EH (cell line): ENCODE measurements at regions not wholly inside any gene's neighbourhood (a gene's known extent, or its start where the extent isn't known, plus 50 kb on each side); places are given as distances from the start of the nearest gene placed in this dataset.
"Not testable (repeated sequence)": the region's sequence is repeated elsewhere in the genome, so short reads cannot be mapped to it uniquely, and the experiment has no call there.

Source experiments
- DNase-seq: peaks from one replicate; pipeline ENCODE4 v3.0.0-alpha.2; 2015; ENCODE audit warnings: low read depth

DNA sequence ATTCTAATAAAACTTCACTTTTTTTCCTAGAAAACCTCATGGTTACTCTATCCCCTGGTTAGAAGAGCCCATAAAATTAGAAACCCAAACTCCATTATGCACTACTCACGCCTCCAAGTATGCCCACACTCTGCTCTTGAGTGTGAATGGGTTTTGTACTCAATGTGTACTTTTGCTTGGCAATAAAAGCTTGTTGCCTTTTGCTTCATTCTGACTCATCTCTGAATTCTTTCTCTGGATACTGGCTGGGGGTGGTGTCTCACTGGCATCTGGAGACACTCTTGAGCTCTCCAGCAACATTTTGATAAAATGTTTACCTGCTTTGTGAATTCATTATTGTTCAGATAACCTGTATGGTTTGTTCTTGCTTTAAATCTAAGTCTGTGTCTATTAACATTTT is 963.3 kb downstream of the TRAM1L1 start:
- DNase-seq, result no peak

DNA sequence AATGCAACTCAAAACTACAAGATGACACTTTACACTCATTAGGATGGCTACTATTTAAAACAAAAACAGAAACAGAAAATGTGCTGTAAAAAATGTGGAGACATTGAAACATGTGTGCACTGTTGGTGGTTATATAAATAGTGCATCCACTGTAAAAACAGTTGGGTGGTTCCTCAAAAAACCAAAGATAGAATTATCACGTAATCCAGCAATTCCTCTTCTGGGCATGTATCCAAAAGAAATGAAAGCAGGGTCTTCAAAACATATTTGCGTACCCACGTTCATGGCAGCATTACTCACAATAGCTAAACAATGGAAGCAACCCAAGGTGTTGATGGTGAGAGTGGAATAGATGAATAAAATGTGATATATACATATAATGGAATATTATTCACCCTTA is 967.2 kb downstream of the TRAM1L1 start:
- no peak for DNase-seq

DNA sequence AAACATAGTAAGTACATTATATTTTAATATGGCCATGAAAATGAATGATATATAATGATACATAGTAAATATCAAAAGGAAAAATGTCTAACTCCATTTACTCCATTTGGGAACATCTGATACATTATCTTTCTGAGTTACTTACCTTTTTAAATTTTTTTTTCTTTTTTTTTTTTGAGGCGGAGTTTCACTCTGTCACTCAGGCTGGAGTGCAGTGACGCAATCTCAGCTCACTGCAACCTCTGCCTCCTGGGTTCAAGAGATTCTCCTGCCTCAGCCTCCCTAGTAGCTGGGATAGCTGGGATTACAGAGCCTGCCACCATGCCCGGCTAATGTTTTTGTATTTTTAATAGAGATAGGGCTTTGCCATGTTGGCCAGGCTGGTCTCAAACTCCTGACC is 972.5 kb downstream of the TRAM1L1 start:
- DNase-seq, result not testable (repeated sequence)

DNA sequence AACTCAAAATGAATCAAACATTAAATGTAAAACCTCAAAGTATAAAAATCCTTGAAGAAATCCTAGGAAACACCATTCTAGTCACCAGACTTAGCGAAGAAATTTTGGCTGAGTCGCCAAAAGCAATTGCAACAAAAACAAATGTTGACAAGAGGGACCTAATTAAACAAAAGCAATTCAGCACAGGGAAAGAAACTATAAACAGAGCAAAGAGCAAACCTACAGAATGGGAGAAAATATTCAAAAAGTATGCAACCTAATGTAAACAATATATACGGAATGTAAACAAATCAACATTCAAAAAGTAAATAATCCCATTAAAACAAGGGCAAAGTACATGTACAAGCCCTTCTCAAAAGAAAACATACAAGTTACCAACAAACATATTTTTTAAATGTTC is 974.7 kb downstream of the TRAM1L1 start:
- no peak for DNase-seq

DNA sequence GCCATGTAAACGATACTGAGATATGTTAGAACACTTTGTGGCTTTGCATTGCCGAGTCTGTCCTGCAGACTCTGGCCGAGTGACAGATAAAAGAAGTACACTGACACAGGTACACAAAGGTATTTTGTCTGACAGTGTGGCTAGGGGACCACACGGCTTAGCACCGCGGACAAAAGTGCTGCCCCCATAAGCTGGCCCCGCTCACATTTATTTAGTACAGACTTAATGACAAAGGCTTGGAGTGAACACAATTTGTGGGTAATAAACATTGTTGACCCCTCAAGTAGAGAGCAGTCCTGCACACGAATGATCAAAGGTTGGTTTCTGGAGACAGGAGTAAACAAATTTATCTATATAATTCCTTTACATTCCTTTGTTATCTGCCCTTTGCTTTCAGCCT is 976.8 kb downstream of the TRAM1L1 start:
- no peak for DNase-seq

DNA sequence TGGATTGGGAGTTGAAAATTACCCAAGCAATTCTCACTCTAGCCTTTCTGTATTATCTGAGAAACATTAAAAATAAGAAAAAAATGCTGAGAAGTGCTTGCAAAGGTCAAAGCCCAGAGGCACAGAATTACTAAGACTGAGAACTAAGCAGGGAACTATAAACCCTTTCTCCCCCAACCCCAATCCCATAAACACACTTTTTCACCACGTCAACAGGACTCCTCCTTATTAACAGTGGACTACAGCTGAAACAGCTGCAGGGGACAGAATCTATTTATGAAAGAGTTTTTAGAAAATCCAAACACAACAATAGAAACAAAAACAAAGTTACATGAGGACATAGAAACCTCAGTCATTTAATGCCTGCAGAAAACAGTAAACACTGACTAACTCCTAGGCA is 984.1 kb downstream of the TRAM1L1 start:
- DNase-seq, result no peak

DNA sequence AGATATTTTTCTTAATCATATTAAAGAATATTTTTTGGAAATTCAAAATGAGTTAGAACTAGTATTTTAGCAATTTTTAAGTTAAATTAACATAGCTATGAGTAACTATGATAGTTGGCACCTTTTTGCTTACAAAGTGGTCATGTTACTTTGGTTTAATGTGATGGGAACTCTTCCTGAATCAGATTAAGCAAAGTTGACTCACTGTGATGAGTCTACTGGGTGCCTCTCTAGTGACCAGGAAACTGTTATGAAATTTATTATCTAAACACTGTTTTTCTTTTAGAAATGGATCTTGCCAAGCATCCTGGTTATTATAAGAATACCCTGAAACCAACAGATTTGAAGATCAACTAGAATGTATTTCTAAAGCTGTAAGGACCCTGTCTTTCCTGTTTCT is 985.8 kb downstream of the TRAM1L1 start:
- DNase-seq, result no peak

DNA sequence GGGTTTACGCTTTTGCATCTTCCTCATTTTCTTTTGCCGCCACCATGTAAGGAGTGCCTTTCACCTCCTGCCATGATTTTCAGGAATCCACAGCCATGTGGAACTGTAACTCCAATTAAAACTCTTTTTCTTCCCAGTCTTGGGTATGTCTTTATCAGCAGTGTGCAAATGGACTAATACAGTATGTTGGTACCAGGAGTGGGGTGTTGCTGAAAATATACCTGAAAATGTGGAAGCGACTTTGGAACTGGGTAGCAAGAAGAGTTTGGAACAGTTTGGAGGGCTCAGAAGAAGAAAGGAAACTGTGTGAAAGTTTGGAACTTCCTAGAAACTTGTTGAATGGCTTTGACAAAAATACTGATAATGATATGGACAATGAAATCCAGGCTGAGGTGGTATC is 983.9 kb upstream of the NDST4 start:
- not testable (repeated sequence) for DNase-seq

DNA sequence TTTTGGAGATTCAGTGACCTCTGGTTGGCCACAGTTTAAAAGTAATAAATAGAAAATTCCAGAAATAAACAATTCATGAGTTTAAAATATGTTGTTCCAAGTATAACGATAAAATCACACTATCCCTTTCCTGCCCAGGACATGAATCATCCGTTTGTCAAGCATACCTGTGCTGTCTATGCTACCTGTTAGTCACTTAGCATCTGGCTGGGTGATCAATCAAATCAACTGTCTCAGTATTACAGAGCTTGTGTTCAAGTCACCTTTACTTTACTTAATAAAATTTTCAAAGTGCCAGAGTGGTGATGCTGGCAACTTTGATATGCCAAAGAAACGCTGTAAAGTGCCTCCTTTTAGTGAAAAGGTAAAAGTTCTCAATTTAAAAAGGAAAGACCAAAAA is 979.5 kb upstream of the NDST4 start:
- no peak for DNase-seq

DNA sequence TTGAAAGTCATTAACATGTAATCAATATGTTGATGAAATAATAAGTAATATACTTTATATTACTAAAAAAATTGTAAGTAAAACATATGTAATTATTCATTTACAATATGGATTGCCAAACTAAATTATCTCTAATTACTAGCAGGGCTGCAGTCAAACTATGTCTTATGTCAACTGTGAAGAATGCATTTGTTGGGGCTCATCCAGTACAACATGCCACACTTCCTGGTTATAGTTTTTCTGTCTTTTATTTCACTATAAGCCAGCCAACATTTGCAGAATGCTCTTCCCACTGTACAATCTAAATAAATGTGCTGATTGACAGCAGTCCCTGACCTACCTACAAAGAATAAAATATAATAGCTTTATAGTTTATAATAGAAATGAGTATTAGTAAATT is 975.4 kb upstream of the NDST4 start:
- no peak for DNase-seq

DNA sequence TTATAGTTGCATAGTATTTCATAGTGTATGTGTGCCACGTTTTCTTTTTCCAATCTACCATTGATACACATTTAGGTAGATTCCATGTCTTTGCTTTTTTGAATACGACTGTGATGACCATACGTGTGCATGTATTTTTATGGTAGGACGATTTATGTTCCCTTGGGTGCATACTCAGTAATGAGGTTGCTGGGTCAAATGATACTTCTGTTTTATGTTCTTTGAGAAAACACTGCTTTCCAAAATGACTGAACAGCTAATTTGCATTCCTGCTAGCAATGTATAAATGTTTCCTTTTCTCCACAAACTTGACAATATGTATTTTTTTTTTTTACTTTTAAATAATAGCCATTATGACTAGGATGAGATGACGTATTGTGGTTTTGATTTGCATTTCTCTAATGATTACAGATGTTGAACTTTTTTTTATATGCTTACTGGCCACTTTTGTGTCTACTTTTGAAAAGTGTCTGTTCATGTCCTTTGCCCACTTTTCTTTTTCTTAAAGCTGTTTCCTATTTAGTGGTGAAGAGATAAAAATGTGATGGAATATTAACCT is 969.5 kb upstream of the NDST4 start:
- DNase-seq, result no peak

DNA sequence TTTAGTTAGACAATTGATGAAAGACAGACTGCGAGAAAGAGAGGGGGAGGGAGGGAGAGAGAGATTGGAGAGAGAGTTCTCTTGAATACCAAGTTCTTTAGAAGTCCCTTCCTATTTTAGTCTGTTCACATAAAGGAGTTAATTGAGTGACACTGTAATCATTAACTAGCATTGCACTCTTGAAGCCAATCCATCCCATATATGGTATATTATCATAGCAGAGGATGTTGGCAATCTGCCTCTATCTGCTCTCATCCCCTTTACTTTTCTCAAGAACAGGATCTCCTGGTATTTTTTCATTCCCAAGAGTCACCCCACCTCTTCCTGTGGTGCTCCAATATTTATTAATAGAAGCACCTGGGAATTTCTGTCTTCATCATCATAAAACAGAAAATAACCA is 959.6 kb upstream of the NDST4 start:
- DNase-seq, result no peak

DNA sequence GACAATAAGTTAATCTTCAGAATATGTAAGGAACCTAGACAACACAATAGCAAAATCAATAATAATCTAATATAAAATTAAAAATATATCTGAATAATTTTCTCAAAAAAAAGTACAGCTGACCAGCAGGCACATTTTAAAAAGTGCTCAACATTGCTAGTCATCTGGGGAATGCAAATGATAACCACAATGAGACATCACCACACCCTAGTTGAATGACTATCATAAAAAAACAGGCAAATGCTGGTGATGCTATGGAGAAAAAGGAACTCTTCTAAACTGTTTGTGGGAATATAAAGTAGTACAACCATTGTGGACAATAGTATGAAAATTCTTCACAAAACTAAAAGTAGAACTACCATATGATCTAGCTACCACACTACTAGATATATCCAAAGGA is 956.9 kb upstream of the NDST4 start:
- no peak for DNase-seq

DNA sequence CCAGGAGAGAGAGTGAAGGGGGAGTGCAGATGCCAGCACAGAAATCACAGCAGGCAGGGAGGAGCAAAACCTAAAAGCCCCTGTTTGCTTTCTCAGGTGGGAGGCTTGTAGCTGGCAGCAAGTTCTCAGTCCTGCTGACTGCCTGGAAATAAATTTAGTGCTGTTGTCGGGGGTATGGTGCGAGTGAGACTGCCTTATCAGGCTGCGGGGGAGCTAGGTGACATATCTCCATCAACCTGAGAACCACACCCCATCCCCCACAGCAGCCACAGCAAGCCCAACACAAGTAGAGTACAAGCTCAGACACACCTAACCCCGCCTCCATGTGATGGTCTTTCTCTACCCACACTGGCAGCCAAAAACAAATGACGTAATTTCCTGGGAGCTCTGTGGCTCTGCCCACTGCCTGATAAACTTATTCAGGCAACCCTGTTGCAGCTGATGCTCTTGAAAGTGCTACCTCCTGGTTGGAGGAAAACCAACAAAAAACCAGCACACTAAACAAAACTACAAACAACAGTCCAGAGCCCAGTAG is 953.4 kb upstream of the NDST4 start:
- no peak for DNase-seq

DNA sequence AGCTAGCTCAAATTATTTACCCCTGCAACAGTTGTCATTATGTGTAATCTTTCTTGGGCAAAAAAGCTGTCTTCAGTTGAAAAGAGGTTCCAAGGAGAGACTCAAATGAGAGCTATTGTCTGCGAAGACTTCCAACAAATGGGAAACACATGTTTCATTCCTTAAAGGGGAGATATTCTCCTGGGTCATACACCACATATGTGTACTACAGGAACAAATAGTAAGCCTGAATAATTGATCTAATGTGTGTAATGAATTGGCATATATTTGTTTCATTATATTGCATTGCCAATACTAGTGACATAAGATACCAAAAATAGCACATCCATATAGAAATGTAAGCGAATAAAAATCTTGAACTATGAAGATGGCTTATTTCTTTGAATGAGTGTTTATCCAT is 950.9 kb upstream of the NDST4 start:
- no peak for DNase-seq

DNA sequence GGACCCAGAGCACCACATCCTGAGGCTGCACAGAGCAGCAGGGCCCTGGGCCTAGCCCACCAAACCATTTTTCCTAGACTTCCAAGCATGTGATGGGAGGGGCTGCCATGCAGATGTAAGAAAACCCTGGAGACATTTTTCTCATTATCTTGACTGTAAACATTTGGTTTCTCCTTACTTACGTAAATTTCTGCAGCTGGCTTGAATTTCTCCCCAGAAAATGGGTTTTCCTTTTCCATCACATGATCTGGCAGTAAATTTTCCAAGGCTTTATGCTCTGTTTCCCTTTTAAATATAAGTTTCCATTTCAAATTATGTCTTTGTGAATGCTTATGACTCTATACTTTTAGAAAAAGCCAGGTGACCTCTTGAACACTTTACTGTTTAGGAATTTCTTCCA is 945.9 kb upstream of the NDST4 start:
- DNase-seq, result no peak

DNA sequence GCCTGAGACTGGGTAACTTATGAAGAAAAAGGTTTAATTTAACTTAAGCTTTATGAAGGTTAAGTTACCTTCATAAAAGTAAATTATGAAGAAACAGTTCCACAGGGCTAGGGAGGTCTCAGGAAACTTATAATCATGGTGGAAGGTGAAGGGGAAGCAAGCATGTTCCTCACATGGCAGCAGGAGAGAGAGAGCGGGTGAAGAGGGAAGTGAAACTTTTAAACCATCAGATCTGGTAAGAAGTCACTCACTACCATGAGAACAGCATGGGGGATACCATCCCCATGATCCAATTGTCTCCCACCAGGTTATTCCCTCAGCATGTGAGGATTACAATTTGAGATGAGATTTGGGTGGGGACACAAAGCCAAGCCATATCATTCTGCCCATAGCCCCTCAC is 944.7 kb upstream of the NDST4 start:
- no peak for DNase-seq

DNA sequence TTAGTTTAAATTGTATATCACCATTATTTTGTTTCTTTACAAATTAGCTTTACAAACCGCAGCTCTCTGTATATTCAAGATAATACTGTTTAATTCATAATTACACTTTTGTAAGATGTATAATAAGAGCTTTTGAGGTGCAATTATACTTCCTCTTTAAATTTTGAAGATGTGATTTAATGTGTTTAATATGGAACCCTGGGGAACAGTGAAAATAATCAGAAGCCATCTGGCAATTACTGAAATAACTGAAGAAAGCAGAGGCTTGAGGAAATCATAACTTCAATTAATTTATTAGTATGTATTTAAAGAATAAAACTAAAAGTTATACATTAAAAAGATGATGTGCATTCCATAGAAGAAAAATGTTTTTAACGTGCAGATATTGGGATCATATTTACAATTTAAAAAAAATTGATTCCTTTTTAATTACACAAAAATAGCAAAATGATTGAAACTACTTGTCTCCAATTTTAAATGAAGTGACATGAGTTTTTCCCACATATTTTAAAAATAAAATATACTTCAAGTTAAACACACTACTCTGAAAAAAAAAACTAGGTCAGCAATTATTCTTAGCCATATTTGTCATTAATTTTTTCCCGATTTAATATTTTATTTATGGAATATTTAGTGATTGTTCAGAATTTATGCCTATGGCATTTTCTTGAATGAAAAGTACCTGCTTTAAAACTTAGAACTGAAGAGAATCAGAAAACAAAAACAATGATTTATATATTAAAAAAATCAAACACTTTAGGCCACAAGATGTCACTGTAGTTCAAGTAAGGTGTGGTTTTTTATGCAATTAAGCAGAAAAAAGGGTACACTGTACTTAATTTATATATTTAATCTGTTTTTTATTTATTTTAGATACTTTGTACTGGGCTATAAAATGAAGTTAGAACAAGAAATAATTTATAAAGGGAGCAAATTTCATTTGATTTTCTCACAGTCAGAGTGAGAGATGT is 942.7 kb upstream of the NDST4 start:
- no peak for DNase-seq

DNA sequence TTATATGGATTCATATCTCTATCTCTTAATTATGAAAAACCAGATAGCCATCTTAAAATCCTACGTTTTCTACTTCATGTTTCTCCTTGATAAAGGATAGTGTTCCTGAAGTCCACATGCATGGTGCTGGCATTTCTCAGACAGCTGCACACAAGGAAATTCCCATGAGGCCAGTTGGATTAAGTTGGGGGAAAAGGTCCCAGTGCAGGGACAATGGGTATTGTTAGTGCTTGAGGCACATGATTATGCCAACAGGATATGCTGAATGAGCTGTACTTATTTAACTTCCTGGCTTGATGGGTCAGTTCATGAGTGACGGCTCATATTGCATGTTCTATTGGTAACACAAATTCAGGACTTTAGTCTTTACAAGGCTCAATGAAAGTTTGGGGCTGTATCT is 913.9 kb upstream of the NDST4 start:
- DNase-seq, result no peak

DNA sequence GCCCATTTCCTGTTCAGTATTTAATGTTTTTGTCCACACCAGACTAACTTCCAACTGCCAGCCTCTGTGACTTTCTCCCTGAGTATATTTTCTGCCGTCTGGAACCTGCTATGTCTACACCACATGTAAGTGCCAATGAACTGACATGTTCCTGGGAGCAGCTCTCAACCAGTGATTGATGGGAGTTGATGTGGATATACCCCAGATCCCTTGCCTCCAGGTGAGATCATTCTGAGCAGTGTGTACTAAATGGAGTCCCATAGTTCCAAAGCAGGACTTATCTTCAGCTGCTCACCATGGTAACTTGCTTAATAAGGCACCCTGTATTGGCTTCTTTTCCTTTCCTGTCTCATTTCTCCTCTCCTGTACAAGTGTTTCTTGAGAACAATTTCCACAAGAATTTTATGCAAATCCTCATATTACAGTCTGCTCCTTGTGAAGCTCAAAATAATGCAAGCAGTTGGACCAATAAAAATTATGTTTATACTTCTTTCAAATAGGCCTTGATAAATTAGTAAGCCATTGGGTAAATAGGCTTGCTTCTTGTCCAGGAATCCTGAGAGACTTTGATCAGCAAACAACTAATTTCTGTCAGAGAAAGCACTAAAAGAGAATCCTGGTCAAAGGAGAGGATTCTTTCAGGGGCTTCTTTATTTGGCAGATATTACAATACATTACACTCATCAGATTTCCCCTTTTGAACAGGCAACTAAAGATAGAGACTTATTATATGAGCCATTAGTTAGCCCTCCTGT is 911.7 kb upstream of the NDST4 start:
- DNase-seq, result no peak

DNA sequence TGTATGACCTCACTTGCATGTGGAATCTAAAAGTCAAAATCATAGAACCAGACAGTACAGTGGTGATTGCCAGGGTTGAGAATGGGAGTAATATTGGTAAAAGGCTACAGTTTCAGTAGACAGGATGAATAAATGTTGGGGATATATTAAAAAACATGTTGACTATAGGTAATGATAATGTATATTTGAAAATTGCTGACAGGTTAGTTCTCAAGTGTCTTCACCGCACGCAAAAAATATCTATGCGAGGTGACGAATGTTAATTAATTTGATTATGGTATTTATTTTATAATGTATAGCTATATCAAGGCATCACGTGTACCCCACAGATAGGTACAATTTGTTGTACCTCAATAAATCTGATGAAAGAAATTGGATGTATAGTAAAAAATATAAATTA is 909.6 kb upstream of the NDST4 start:
- no peak for DNase-seq

DNA sequence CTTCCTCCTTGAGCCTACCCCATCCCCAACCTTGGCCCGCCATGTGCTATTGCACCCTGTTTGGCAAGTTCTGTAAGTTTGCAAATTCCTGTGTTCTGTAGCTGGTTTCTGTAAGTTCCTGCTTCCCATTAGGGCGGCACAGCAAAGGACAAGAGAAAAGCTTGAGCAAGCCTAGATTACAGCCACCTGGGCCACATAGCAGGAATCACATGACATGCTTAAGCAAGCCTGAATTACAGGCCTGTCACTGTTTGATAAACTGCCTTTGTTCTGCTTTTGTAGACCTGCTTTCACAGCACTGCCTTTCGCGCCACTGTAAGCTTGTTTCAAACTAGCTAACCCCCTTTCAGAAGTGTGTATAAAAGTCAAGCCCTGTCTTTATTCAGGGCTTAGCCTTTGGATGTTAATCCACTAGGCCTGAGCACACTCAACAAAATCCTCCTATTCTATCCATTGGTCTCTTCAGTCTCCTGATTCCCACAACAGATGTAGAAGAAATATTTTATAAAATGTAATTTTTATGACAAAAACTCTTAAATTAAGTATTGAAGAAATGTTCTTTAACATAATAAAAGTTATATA is 906.8 kb upstream of the NDST4 start:
- no peak for DNase-seq
